Small intestine (tissue), 7 donors: ENCODE measurements at regions not wholly inside any gene's neighbourhood (a gene's known extent, or its start where the extent isn't known, plus 50 kb on each side); places are given as distances from the start of the nearest gene placed in this dataset.

Source experiments
- DNase-seq, 2 donors: peaks; one replicate each; pipeline versions ENCODE4 v3.0.0 to v3.0.0-alpha.2; 2013
- FAIRE-seq: peaks from 2 replicates; lab custom pipeline; 2012; peaks lifted over from hg19 to GRCh38; lab: Jason Lieb, UNC
- H3K27ac ChIP-seq, 3 donors: one replicate each; pipeline ENCODE4 v1.5.1; 2013; ENCODE audit warnings: low read length in 2 of 3, mild to moderate bottlenecking in 2 of 3, control low read depth in 1 of 3, inconsistent platforms in 1 of 3, low read depth in 1 of 3, moderate library complexity in 1 of 3
- H3K27me3 ChIP-seq, 3 donors: one replicate each; pipeline ENCODE4 v1.6.1; 2013; ENCODE audit warnings: low read length in 3 of 3, inconsistent platforms in 1 of 3; ENCODE audit not compliant: control insufficient read depth in 3 of 3, insufficient read depth in 3 of 3
- H3K36me3 ChIP-seq, 3 donors: one replicate each; pipeline ENCODE4 v1.6.1; 2013; ENCODE audit warnings: low read length in 3 of 3, inconsistent platforms in 1 of 3, low read depth in 1 of 3, mild to moderate bottlenecking in 1 of 3, moderate library complexity in 1 of 3; ENCODE audit not compliant: control insufficient read depth in 3 of 3, insufficient read depth in 2 of 3
- H3K4me1 ChIP-seq, 3 donors: one replicate each; pipeline ENCODE4 v1.6.1; 2013; ENCODE audit warnings: low read length in 2 of 3, inconsistent platforms in 1 of 3, low read depth in 1 of 3, mild to moderate bottlenecking in 1 of 3, moderate library complexity in 1 of 3; ENCODE audit not compliant: control insufficient read depth in 3 of 3, insufficient read depth in 2 of 3
- H3K4me3 ChIP-seq, 3 donors: one replicate each; pipeline ENCODE4 v1.5.1; 2013; ENCODE audit warnings: low read length in 3 of 3, control low read depth in 1 of 3, inconsistent platforms in 1 of 3, low read depth in 1 of 3, mild to moderate bottlenecking in 1 of 3, moderate library complexity in 1 of 3
- H3K9me3 ChIP-seq, 2 donors: one replicate each; pipeline ENCODE4 v1.6.1; 2013; ENCODE audit warnings: low read depth in 1 of 2, low read length in 1 of 2; ENCODE audit not compliant: control insufficient read depth in 2 of 2, insufficient read depth in 1 of 2
- WGBS, 3 donors: extraction: QIAGEN DNeasy Blood & Tissue Kit; methylation state at CpG; one replicate each; pipeline ENCODE4 v1.1.7; 2013; 5-methylcytosine and 5-hydroxymethylcytosine counted together
- donor health status: healthy with polysubstance abuse.
- donor health status: control.
- donor health status: control.
- donor health status: Bipolar disorder and iron deficiency.
- donor health status: healthy.

GRCh38 chr10:35745617-35746403 is 103.7 kb upstream of the FZD8 start:
- no peaks in the 10 kb centered on the region for H3K27me3 ChIP-seq
- H3K9me3 ChIP-seq, result no peaks in the 10 kb centered on the region
- no peaks in the 10 kb centered on the region for H3K36me3 ChIP-seq
- WGBS, 3 donors, result 83 to 90% (median 88%) methylated on average over 4 of the region's 4 CpGs
- no peak overlapping the region for H3K4me3 ChIP-seq
- FAIRE-seq (no peak), DNase-seq (no peak)
- H3K27ac ChIP-seq, result no peak overlapping the region
- H3K4me1 ChIP-seq, result no peaks in the 10 kb centered on the region

- H3K9me3 ChIP-seq, result no peaks in the 10 kb centered on the region
- H3K27ac ChIP-seq, result no peak overlapping the region
- no peaks in the 10 kb centered on the region for H3K4me1 ChIP-seq
- no peak for FAIRE-seq
- WGBS, 3 donors, result 74 to 89% (median 82%) methylated on average over 2 of the region's 2 CpGs
- no peak for DNase-seq
- no peak overlapping the region for H3K4me3 ChIP-seq
- H3K27me3 ChIP-seq, result no peaks in the 10 kb centered on the region
- H3K36me3 ChIP-seq, result no peaks in the 10 kb centered on the region
Observed at GRCh38 chr10:35743851-35744250, 101.8 kb upstream of the FZD8 start.

DNA sequence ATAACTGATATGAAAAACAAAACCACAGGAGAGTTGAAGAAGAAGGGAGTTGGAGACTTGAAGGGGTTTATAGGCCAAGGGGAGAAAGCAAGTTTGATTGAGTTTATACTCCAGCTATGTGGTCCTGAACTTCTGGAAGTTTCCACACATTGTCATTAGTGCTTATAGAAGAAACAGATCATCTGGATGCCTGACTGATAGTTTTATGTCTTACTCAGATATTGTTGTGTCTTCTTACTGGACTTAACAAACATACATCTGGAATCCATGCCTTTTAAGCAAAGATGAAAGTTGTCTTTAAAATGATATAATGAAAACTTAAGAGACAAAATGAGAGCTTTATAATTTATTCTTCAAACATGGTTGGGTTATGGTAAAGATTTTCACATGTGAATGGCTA is 101.3 kb upstream of the FZD8 start:
- H3K4me3 ChIP-seq, result no peak overlapping the region
- H3K27me3 ChIP-seq, result no peaks in the 10 kb centered on the region
- no peaks in the 10 kb centered on the region for H3K9me3 ChIP-seq
- no peak for DNase-seq
- no peak overlapping the region for H3K27ac ChIP-seq
- no peaks in the 10 kb centered on the region for H3K4me1 ChIP-seq
- FAIRE-seq, result no peak
- no peaks in the 10 kb centered on the region for H3K36me3 ChIP-seq

DNA sequence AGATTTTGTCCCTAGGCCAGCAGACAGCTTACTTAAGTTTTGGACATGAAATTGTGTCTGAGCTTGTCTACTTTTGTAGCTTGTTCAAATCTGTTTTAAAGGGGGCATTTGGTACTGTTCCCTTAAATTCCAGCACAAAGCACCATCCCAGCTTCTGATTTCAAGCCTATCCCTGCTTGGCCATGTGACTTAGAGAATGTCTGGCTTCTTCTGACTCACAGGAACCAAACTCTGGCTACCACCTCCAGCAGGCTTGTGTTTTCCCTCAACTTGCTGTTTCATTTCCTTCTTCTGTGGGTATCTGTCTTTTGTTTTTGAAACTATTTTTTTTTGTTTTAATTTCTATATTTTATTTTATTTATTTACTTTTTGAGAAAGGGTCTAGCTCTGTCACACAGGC is 97.9 kb upstream of the FZD8 start:
- Histone ChIP-seq H3K27me3 (no peaks in the 10 kb centered on the region), H3K9me3 (peaks cover 0 to 3% of the 10 kb centered on the region in 2 donors), H3K4me1 (no peaks in the 10 kb centered on the region), H3K27ac (no peak overlapping the region), H3K4me3 (no peak overlapping the region), H3K36me3 (no peaks in the 10 kb centered on the region)
- DNase-seq (no peak), FAIRE-seq (no peak)

DNA sequence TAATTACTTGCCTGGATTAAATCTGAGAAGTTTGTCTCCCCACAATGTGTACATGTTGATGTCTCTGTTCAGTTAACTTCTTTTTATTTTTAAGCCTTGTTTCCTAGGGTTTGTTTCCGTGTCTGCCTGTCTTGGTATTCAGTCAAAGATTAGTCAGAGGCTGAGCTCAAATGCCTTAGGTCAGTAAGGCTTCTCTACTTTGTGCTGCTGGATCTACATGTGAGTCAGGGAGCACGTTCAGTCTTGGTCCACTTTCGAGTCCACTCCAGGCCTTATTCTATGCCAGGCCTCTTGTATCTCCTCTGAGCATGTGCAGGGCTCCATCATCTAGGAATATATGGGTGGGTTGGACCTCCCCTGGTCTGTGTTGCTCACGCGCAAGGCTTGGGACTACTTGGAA is 93.3 kb upstream of the FZD8 start:
- Histone ChIP-seq H3K36me3 (no peaks in the 10 kb centered on the region), H3K27me3 (no peaks in the 10 kb centered on the region), H3K4me1 (no peaks in the 10 kb centered on the region), H3K4me3 (no peak overlapping the region), H3K27ac (no peak overlapping the region), H3K9me3 (peaks cover 0 to 3% of the 10 kb centered on the region in 2 donors)
- FAIRE-seq, result no peak
- DNase-seq, result no peak
- WGBS, 3 donors, result 75 to 81% (median 76%) methylated on average over 5 of the region's 5 CpGs

GRCh38 chr10:35731828-35732227 is 89.7 kb upstream of the FZD8 start:
- Histone ChIP-seq H3K9me3 (peaks cover 0 to 3% of the 10 kb centered on the region in 2 donors), H3K27ac (no peak overlapping the region), H3K4me3 (no peak overlapping the region), H3K4me1 (no peaks in the 10 kb centered on the region), H3K27me3 (no peaks in the 10 kb centered on the region), H3K36me3 (no peaks in the 10 kb centered on the region)
- FAIRE-seq (no peak), DNase-seq (no peak)
- WGBS, 3 donors, result 85 to 97% (median 92%) methylated on average over 1 of the region's 1 CpG

GRCh38 chr10:35728341-35728740 is 86.2 kb upstream of the FZD8 start:
- no peak overlapping the region for H3K4me3 ChIP-seq
- H3K27me3 ChIP-seq, result no peaks in the 10 kb centered on the region
- DNase-seq (no peak), FAIRE-seq (no peak)
- no peaks in the 10 kb centered on the region for H3K36me3 ChIP-seq
- H3K4me1 ChIP-seq, result no peaks in the 10 kb centered on the region
- WGBS, 3 donors, result 58 to 64% (median 59%) methylated on average over 5 of the region's 5 CpGs
- H3K27ac ChIP-seq, result no peak overlapping the region
- no peaks in the 10 kb centered on the region for H3K9me3 ChIP-seq

DNA sequence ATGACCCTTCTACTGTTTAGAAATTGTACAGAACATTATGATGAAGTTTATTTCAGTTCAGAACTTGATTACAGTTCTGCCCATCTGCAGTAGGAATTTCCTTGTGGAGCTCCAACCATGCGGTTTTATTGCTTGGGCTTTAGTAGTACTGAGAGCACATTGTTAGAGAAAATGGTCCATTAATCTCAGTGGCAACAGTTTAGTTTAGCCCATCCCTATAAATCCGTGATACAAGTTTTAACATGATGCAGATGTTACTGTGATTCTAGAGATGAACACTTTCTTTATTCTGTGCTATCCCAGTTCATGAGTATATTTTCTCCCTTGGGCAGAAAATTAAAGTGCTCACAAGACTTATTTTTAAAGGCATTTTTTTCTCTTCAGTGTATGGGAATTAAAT is 84.8 kb upstream of the FZD8 start:
- DNase-seq (peak in 1 of 2 donors; percentile 16), FAIRE-seq (no peak)
- Histone ChIP-seq H3K27ac (no peak overlapping the region), H3K9me3 (no peaks in the 10 kb centered on the region), H3K4me1 (no peaks in the 10 kb centered on the region), H3K4me3 (no peak overlapping the region), H3K36me3 (no peaks in the 10 kb centered on the region), H3K27me3 (no peaks in the 10 kb centered on the region)
- 34 to 44% (median 37%) methylated on average over 2 of the region's 2 CpGs for WGBS, 3 donors

DNA sequence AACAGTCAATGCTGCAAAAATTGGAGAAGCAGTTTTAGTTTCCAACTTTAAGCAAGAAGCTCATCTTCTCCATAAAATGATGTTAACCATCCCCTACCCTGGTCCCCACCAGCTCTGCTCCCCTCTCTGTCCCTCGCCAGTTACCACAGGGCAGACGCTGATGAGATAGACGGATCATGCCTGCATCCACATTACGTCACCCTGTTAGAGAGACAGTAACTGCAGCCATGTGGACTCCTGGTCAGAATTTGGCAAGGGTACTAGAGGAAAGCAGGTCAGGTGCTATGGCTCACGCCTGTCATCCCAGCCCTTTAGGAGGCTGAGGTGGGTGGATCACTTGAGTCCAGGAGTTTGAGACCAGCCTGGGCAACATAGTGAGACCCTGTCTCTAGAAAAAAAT is 81.9 kb upstream of the FZD8 start:
- FAIRE-seq (no peak), DNase-seq (no peak)
- WGBS, 3 donors, result 84 to 89% (median 85%) methylated on average over 5 of the region's 5 CpGs
- H3K9me3 ChIP-seq, result no peaks in the 10 kb centered on the region
- no peaks in the 10 kb centered on the region for H3K4me1 ChIP-seq
- no peaks in the 10 kb centered on the region for H3K27me3 ChIP-seq
- H3K27ac ChIP-seq, result no peak overlapping the region
- H3K36me3 ChIP-seq, result no peaks in the 10 kb centered on the region
- H3K4me3 ChIP-seq, result no peak overlapping the region
